Esophagus squamous epithelium (tissue), 4 donors: ENCODE measurements at regions not wholly inside any gene's neighbourhood (a gene's known extent, or its start where the extent isn't known, plus 50 kb on each side); places are given as distances from the start of the nearest gene placed in this dataset.

Experiments
- CTCF ChIP-seq, 6 experiments: fragments of 450-650 bp in 4 of 6; fragments of 200-600 bp in 2 of 6; sonication (generic) in 2 of 6; IDR thresholded peaks; one replicate each; pipeline ENCODE4 v1.5.1; 2016 to 2019; ENCODE audit warnings: antibody characterized with exemption in 6 of 6, mild to moderate bottlenecking in 4 of 6, moderate library complexity in 4 of 6
- POLR2A ChIP-seq, 4 donors: fragments of 450-650 bp; IDR thresholded peaks; one replicate each; pipeline ENCODE4 v1.6.1; 2017; ENCODE audit warnings: antibody characterized with exemption in 4 of 4, mild to moderate bottlenecking in 4 of 4, moderate library complexity in 3 of 4

GRCh38 chr3:168249550-168250414 is 154.1 kb upstream of the GOLIM4 start:
- TF ChIP-seq CTCF (IDR thresholded peaks at IDR 0.05) (peak in 2 of 6 experiments; percentile 14 to 30), POLR2A (IDR thresholded peaks at IDR 0.05) (no peak)
